Transverse colon (tissue), 4 donors: ENCODE measurements at regions not wholly inside any gene's neighbourhood (a gene's known extent, or its start where the extent isn't known, plus 50 kb on each side); places are given as distances from the start of the nearest gene placed in this dataset.

Experiments
- DNase-seq: peaks from one replicate; pipeline ENCODE4 v3.0.0-alpha.2; 2019
- H3K27ac ChIP-seq, 4 donors: fragments of 200-600 bp; sonication (generic); 2 replicates each; pipeline ENCODE4 v1.5.1; 2016 to 2018; ENCODE audit warnings: inconsistent platforms in 4 of 4
- H3K27me3 ChIP-seq: fragments of 200-600 bp; sonication (generic); 2 replicates; pipeline ENCODE4 v1.5.1; 2017; ENCODE audit warnings: inconsistent platforms
- H3K36me3 ChIP-seq, 4 donors: fragments of 200-600 bp; sonication (generic); 2 replicates each; pipeline ENCODE4 v1.5.1; 2017 to 2019; ENCODE audit warnings: inconsistent platforms in 4 of 4
- H3K4me1 ChIP-seq, 4 donors: fragments of 200-600 bp; sonication (generic); 2 replicates each; pipeline ENCODE4 v1.5.1; 2017 to 2020; ENCODE audit warnings: inconsistent platforms in 4 of 4
- H3K4me3 ChIP-seq, 4 donors: fragments of 200-600 bp; sonication (generic); 1 replicate in 1 of 4; 2 replicates in 3 of 4; pipeline versions ENCODE4 v1.5.1 to v1.6.1; 2017 to 2019; ENCODE audit warnings: inconsistent platforms in 4 of 4
- H3K9me3 ChIP-seq, 2 donors: fragments of 200-600 bp; sonication (generic); 2 replicates each; pipeline ENCODE4 v1.5.1; 2017 to 2019; ENCODE audit warnings: inconsistent platforms in 2 of 2
- CTCF ChIP-seq, 5 experiments: fragments of 200-600 bp in 3 of 5; fragments of 450-650 bp in 2 of 5; sonication (generic) in 3 of 5; IDR thresholded peaks; 1 replicate in 2 of 5; 2 replicates in 3 of 5; pipeline ENCODE4 v1.5.1; 2016 to 2017; ENCODE audit warnings: antibody characterized with exemption in 5 of 5, inconsistent platforms in 3 of 5, mild to moderate bottlenecking in 2 of 5, moderate library complexity in 1 of 5
- EP300 ChIP-seq: sonication (generic); formaldehyde crosslinking; IDR thresholded peaks from one replicate; pipeline ENCODE4 v1.6.1; 2017; ENCODE audit warnings: antibody characterized with exemption, low read depth
- POLR2A ChIP-seq: fragments of 450-650 bp; IDR thresholded peaks from one replicate; pipeline ENCODE4 v1.6.1; 2016; ENCODE audit warnings: antibody characterized with exemption, mild to moderate bottlenecking, moderate library complexity
- POLR2AphosphoS5 ChIP-seq, 3 donors: sonication (generic); formaldehyde crosslinking; IDR thresholded peaks; one replicate each; pipeline ENCODE4 v1.6.1; 2016; ENCODE audit warnings: antibody characterized with exemption in 3 of 3
- WGBS, 2 donors: methylation state at CpG; one replicate each; pipeline ENCODE4 v1.1.5; 2018; ENCODE audit warnings: low coverage in 1 of 2; 5-methylcytosine and 5-hydroxymethylcytosine counted together
- in situ Hi-C, 4 donors: fragments of 200-750 bp; cut with MboI; loops; one replicate each; pipeline versions ENCODE4 v1.15.0 to v1.15.1; 2017; ENCODE audit warnings: low sequenced_read_pairs in 3 of 4, low pct_ligation_motif_present in 1 of 4, low pct_unique_long_range_greater_than_20kb in 1 of 4
- intact Hi-C: fragments of 100-400 bp; cut with DNase I; formaldehyde crosslinking; loops from one replicate; pipeline ENCODE4 v1.15.1; 2023; ENCODE audit warnings: low total_unique reads

DNA sequence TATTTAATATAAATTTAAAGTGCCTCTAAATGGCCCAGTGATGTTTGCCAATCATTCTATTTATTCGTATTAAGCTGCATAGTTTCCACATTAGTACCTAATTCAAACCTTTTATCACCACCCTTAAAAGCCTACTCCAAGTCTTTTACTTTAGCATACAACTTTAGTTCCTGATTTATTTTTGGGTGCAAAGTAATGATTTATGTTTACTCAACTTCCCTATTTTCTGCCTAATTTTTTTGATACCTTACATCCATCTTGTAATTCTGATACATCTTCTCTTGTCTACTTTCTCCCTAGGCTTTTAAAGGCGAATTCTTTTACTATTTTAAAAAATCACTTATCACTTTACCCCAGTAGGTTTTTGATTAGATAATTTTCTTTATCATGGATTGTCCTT lies 2651.1 kb upstream of the PCDH20 start:
- Histone ChIP-seq H3K9me3 (no peaks in the 10 kb centered on the region), H3K27ac (no peak overlapping the region), H3K4me1 (no peaks in the 10 kb centered on the region), H3K4me3 (no peak overlapping the region), H3K27me3 (no peaks in the 10 kb centered on the region), H3K36me3 (no peaks in the 10 kb centered on the region)
- in situ Hi-C loops, result no loop called here
- no peak for DNase-seq
- 51 to 68% methylated on average over 2 of the region's 2 CpGs for WGBS, 2 donors
- TF ChIP-seq POLR2AphosphoS5 (IDR thresholded peaks at IDR 0.05), result no peak
- no peak for TF ChIP-seq CTCF (IDR thresholded peaks at IDR 0.05)
- TF ChIP-seq EP300, result no peak
- TF ChIP-seq POLR2A, result no peak
- intact Hi-C loops, result no loop called here

DNA sequence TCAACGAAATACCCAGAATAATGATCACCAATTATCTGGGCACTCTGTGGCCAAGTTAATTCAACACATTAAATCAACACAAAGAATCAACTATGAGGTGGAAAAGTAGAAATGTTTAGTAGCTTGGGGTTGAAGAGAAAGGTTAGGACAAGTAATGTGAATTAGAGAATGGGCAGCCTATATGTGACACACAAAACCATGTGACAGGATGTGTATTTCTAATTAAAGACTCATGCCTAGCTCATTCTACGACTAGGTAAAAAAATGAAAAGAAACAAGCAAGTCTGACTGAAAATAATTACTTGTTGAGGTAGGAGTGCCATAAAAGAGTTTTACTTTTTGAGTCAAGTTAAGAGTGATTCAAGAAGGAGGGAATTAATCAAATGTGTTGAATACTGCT lies 2646.0 kb upstream of the PCDH20 start:
- Histone ChIP-seq H3K36me3 (no peaks in the 10 kb centered on the region), H3K27ac (no peak overlapping the region), H3K27me3 (no peaks in the 10 kb centered on the region), H3K4me1 (no peaks in the 10 kb centered on the region), H3K9me3 (no peaks in the 10 kb centered on the region), H3K4me3 (no peak overlapping the region)
- intact Hi-C loops, result no loop called here
- TF ChIP-seq POLR2A (no peak), CTCF (IDR thresholded peaks at IDR 0.05) (no peak), EP300 (no peak), POLR2AphosphoS5 (IDR thresholded peaks at IDR 0.05) (no peak)
- in situ Hi-C loops, result no loop called here
- 47 to 56% methylated on average over 2 of the region's 2 CpGs for WGBS, 2 donors
- no peak for DNase-seq

DNA sequence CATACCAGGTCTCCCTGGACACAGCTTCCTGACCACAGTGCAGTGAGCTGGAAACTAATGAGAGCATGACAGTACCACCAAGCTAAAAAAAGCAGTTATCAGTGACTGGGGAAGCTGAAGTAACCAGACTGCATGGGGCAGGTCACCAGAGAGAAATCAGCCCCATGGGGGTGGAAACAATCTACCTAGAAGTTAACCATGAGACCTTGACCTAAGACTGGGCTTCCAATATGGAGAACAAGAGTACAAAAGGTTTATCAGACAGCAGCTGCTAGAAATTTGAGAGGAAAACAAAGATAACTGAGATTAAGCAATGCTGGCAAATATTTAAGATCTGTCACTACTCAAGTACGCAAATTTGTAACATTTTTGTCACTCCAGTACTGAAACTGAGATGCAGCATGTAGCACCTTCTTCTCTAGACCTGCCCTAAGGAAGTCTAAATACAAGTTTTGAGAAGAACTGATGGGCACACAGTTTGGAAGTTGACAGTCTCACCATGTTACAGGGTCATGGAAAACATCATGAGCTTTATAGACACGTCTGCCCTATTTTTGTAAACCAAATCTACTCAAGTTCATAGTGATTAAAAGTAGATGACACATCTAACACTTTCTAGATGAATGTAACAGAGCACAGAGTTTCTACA lies 2641.8 kb upstream of the PCDH20 start:
- intact Hi-C loops (no loop called here), in situ Hi-C loops (no loop called here)
- no peaks in the 10 kb centered on the region for H3K36me3 ChIP-seq
- DNase-seq, result no peak
- no peak for TF ChIP-seq POLR2AphosphoS5 (IDR thresholded peaks at IDR 0.05)
- H3K9me3 ChIP-seq, result peaks cover 0 to 8% of the 10 kb centered on the region in 2 donors
- H3K27me3 ChIP-seq, result no peaks in the 10 kb centered on the region
- no peaks in the 10 kb centered on the region for H3K4me1 ChIP-seq
- 52 to 72% methylated on average over 2 of the region's 2 CpGs for WGBS, 2 donors
- no peak overlapping the region for H3K27ac ChIP-seq
- H3K4me3 ChIP-seq, result no peak overlapping the region

- WGBS, 2 donors, result 26% methylated on average over 1 of the region's 1 CpG; no CpG with 5 or more reads in 1 of the 2 donors
- H3K9me3 ChIP-seq, result peaks cover 0 to 8% of the 10 kb centered on the region in 2 donors
- no peak overlapping the region for H3K27ac ChIP-seq
- in situ Hi-C loops (no loop called here), intact Hi-C loops (no loop called here)
- H3K4me1 ChIP-seq, result no peaks in the 10 kb centered on the region
- no peak overlapping the region for H3K4me3 ChIP-seq
- H3K36me3 ChIP-seq, result no peaks in the 10 kb centered on the region
- no peak for DNase-seq
- TF ChIP-seq POLR2AphosphoS5 (IDR thresholded peaks at IDR 0.05), result no peak
- TF ChIP-seq CTCF (IDR thresholded peaks at IDR 0.05), result no peak
- TF ChIP-seq EP300, result no peak
- TF ChIP-seq POLR2A, result no peak
- H3K27me3 ChIP-seq, result no peaks in the 10 kb centered on the region
These were observed 2638.7 kb upstream of the PCDH20 start for GRCh38 chr13:64054321-64054720.

DNA sequence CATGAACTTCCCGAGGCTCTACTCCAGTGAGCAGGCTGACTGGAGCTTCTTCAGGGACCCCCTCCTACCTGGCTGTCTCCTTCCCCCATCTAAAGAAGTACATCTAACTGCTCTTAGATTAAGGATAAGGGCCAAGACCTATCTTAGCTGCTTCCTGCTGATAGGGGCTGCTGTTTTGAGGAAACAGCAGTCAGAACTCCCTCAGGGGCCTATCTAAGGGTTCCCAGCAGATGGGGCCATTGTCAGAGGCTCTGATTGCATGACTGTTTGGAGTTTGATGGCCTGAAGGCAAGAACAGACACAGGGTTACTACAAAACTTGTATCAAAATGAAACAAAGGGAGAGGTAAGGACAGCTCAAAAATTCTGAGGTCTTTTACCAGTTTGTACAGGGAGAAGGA lies 2636.9 kb upstream of the PCDH20 start:
- H3K4me1 ChIP-seq, result no peaks in the 10 kb centered on the region
- no peak for DNase-seq
- in situ Hi-C loops (no loop called here), intact Hi-C loops (no loop called here)
- TF ChIP-seq EP300 (no peak), POLR2A (no peak), POLR2AphosphoS5 (IDR thresholded peaks at IDR 0.05) (no peak), CTCF (IDR thresholded peaks at IDR 0.05) (no peak)
- no peaks in the 10 kb centered on the region for H3K27me3 ChIP-seq
- no peak overlapping the region for H3K27ac ChIP-seq
- no peak overlapping the region for H3K4me3 ChIP-seq
- WGBS, 2 donors, result 60% methylated on average over 1 of the region's 1 CpG; no CpG with 5 or more reads in 1 of the 2 donors
- peaks cover 0 to 8% of the 10 kb centered on the region in 2 donors for H3K9me3 ChIP-seq
- H3K36me3 ChIP-seq, result no peaks in the 10 kb centered on the region
